Fibroblast of mammary gland (primary cell): ENCODE measurements at regions not wholly inside any gene's neighbourhood (a gene's known extent, or its start where the extent isn't known, plus 50 kb on each side); places are given as distances from the start of the nearest gene placed in this dataset.

Experiments
- DNase-seq: peaks from one replicate; pipeline ENCODE4 v3.0.0-alpha.2; 2010; ENCODE audit warnings: low read depth
- H3K4me3 ChIP-seq: 2 replicates; pipeline ENCODE4 v1.5.1; 2011; ENCODE audit warnings: low read depth, mild to moderate bottlenecking, low read length, moderate library complexity; ENCODE audit not compliant: control insufficient read depth
- CTCF ChIP-seq: conservative IDR thresholded peaks from 2 replicates; pipeline ENCODE4 v1.5.1; 2011; ENCODE audit warnings: low read depth, low read length, inconsistent platforms; ENCODE audit not compliant: control insufficient read depth, insufficient read depth

GRCh38 chr17:54021418-54021817, 198.7 kb downstream of the KIF2B start:
- no peak for TF ChIP-seq CTCF

GRCh38 chr17:54028986-54029580, 206.4 kb downstream of the KIF2B start:
- TF ChIP-seq CTCF: no peak
- no peak overlapping the region for H3K4me3 ChIP-seq
- DNase-seq: no peak

More at GRCh38 chr17:54021418-54021817, 198.7 kb downstream of the KIF2B start:
- H3K4me3 ChIP-seq: no peak overlapping the region
- no peak for DNase-seq

- H3K4me3 ChIP-seq: no peak overlapping the region
- no peak for DNase-seq
- TF ChIP-seq CTCF: no peak
These were observed 207.3 kb downstream of the KIF2B start for GRCh38 chr17:54029986-54030385.

GRCh38 chr17:54046570-54046969, 223.8 kb downstream of the KIF2B start:
- no peak for DNase-seq
- H3K4me3 ChIP-seq: no peak overlapping the region
- TF ChIP-seq CTCF: no peak

GRCh38 chr17:54063639-54064038, 240.9 kb downstream of the KIF2B start:
- no peak for TF ChIP-seq CTCF
- no peak overlapping the region for H3K4me3 ChIP-seq
- DNase-seq: no peak

- TF ChIP-seq CTCF: no peak
- no peak overlapping the region for H3K4me3 ChIP-seq
- DNase-seq: no peak
These were observed 262.3 kb downstream of the KIF2B start for GRCh38 chr17:54085020-54085419.

- no peak for TF ChIP-seq CTCF
- H3K4me3 ChIP-seq: no peak overlapping the region
These were observed 263.2 kb downstream of the KIF2B start for GRCh38 chr17:54085934-54086333.

More at GRCh38 chr17:54085934-54086333, 263.2 kb downstream of the KIF2B start:
- no peak for DNase-seq
